GM23338 (cell line): ENCODE measurements at regions not wholly inside any gene's neighbourhood (a gene's known extent, or its start where the extent isn't known, plus 50 kb on each side); places are given as distances from the start of the nearest gene placed in this dataset.

Source experiments
- CREB1 ChIP-seq: fragments of 250-450 bp; sonication (Bioruptor Pico); IDR thresholded peaks from 2 replicates; pipeline ENCODE4 v1.5.0; 2020; ENCODE audit warnings: low read depth, mild to moderate bottlenecking, moderate library complexity
- CTCF ChIP-seq, 2 experiments: fragments of 200-600 bp in 1 of 2; sonication (generic) in 1 of 2; conservative IDR thresholded peaks; 2 replicates each; pipeline versions ENCODE4 v1.5.1 to v1.6.1; 2016 to 2017; ENCODE audit warnings: antibody characterized with exemption in 2 of 2, low read depth in 2 of 2, mild to moderate bottlenecking in 2 of 2, moderate library complexity in 1 of 2
- EZH2 ChIP-seq: fragments of 200-600 bp; sonication (generic); IDR thresholded peaks from one replicate; pipeline ENCODE4 v1.8.0; 2017; ENCODE audit warnings: antibody characterized with exemption, mild to moderate bottlenecking, low read depth; ENCODE audit not compliant: unreplicated experiment
- EZH2phosphoT487 ChIP-seq: fragments of 200-600 bp; sonication (generic); IDR thresholded peaks from one replicate; pipeline ENCODE4 v1.8.1; 2018; ENCODE audit warnings: antibody characterized with exemption; ENCODE audit not compliant: unreplicated experiment
- JUNB ChIP-seq: IDR thresholded peaks from one replicate; pipeline ENCODE4 v1.6.1; 2016; ENCODE audit warnings: antibody characterized with exemption; ENCODE audit not compliant: unreplicated experiment
- POLR2AphosphoS5 ChIP-seq: IDR thresholded peaks from 2 replicates; pipeline ENCODE4 v1.6.1; 2016; ENCODE audit warnings: antibody characterized with exemption, low read depth
- REST ChIP-seq: IDR thresholded peaks from one replicate; pipeline ENCODE4 v1.6.1; 2018; ENCODE audit warnings: antibody characterized with exemption; ENCODE audit not compliant: unreplicated experiment
- STAT1 ChIP-seq: IDR thresholded peaks from one replicate; pipeline ENCODE4 v1.6.1; 2016; ENCODE audit warnings: antibody characterized with exemption; ENCODE audit not compliant: unreplicated experiment
- ZNF114 ChIP-seq: fragments of 250-450 bp; sonication (Bioruptor Pico); IDR thresholded peaks from 2 replicates; pipeline ENCODE4 v1.5.0; 2020; ENCODE audit warnings: mild to moderate bottlenecking, moderate library complexity
- TF ChIP-seq, protein P1 (sequence below): IDR thresholded peaks from 2 replicates; pipeline ENCODE4 v1.6.1; 2016; ENCODE audit warnings: antibody characterized with exemption

DNA sequence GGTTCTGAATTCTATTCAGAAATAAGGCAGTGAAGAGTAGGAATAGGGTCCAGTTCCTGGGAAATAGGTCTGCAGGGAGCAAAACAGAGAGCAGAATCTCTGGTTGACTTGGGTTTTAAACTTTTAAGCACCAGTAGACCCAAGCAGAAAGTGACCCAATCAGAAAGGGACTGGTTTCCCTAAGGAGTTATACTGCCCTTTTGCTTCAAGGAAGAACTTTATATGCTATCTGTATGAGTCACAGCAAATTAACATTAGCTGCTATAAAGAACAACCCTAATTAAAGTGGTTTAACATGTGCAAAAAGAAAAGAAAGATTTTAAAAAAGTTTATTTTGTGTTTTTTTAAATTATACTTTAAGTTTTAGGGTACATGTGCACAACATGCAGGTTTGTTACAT, 263.6 kb upstream of the EMCN start:
- TF ChIP-seq CTCF (conservative IDR thresholded peaks at IDR 0.05; ENCODE audit: low read depth in 2 of 2): no peak
- TF ChIP-seq CREB1 (CRISPR knock-in tag): no peak
- TF ChIP-seq, protein P1, sequence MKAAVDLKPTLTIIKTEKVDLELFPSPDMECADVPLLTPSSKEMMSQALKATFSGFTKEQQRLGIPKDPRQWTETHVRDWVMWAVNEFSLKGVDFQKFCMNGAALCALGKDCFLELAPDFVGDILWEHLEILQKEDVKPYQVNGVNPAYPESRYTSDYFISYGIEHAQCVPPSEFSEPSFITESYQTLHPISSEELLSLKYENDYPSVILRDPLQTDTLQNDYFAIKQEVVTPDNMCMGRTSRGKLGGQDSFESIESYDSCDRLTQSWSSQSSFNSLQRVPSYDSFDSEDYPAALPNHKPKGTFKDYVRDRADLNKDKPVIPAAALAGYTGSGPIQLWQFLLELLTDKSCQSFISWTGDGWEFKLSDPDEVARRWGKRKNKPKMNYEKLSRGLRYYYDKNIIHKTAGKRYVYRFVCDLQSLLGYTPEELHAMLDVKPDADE: no peak
- no peak for TF ChIP-seq EZH2
- TF ChIP-seq REST: no peak
- TF ChIP-seq POLR2AphosphoS5: no peak
- no peak for TF ChIP-seq EZH2phosphoT487
- TF ChIP-seq JUNB: no peak
- TF ChIP-seq ZNF114: no peak
- no peak for TF ChIP-seq STAT1
